Testis (tissue), 2 donors: ENCODE measurements at regions not wholly inside any gene's neighbourhood (a gene's known extent, or its start where the extent isn't known, plus 50 kb on each side); places are given as distances from the start of the nearest gene placed in this dataset.

Experiments used
- CTCF ChIP-seq, 3 experiments: fragments of 450-650 bp in 2 of 3; fragments of 200-600 bp in 1 of 3; sonication (generic) in 1 of 3; IDR thresholded peaks; one replicate each; pipeline ENCODE4 v1.5.1; 2016 to 2019; ENCODE audit warnings: antibody characterized with exemption in 3 of 3, mild to moderate bottlenecking in 2 of 3, moderate library complexity in 1 of 3
- POLR2A ChIP-seq: fragments of 450-650 bp; IDR thresholded peaks from one replicate; pipeline ENCODE4 v1.6.1; 2017; ENCODE audit warnings: antibody characterized with exemption, mild to moderate bottlenecking, moderate library complexity

GRCh38 chr1:222394224-222394623, 153.7 kb downstream of the HHIPL2 start:
- TF ChIP-seq CTCF (IDR thresholded peaks at IDR 0.05) (no peak), POLR2A (no peak)
